Keratinocyte (primary cell): ENCODE measurements at regions not wholly inside any gene's neighbourhood (a gene's known extent, or its start where the extent isn't known, plus 50 kb on each side); places are given as distances from the start of the nearest gene placed in this dataset.

Experiments
- CTCF ChIP-seq, 3 experiments: IDR thresholded peaks in 1 of 3; conservative IDR thresholded peaks in 1 of 3; optimal IDR thresholded peaks in 1 of 3; 2 replicates in 2 of 3; 3 replicates in 1 of 3; pipeline versions ENCODE3 to v1.5.1; 2011; ENCODE audit warnings: low read length in 3 of 3, mild to moderate bottlenecking in 3 of 3, moderate library complexity in 2 of 3, control low read depth in 1 of 3, inconsistent platforms in 1 of 3; ENCODE audit not compliant: insufficient read depth in 2 of 3; ENCODE audit errors: extremely low read depth in 1 of 3
- EZH2 ChIP-seq: IDR thresholded peaks from one replicate; pipeline ENCODE4 v1.6.1; 2012; ENCODE audit warnings: inconsistent platforms, mild to moderate bottlenecking, low read length, moderate library complexity

DNA sequence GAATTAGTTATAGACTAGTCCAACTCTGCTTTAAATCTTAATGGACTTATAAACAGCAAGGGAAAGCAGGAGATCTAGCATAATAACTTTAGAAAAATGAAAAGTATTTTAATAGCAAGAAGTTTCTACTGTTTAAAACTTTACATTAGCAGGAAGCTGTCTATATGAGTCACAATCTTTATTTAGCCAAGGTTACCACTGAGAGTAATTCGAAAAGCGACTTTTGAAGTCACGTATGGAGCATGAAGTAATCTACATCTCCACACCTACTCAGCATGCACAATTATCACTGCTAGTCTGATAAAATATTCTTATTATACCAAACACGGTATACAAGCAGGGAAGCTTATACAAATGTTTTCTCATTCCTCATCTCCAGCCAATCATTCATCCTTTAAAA, 515.4 kb upstream of the SOX11 start:
- TF ChIP-seq CTCF (optimal IDR thresholded peaks at IDR 0.05 in 1 of 3, IDR thresholded peaks at IDR 0.05 in 1 of 3, conservative IDR thresholded peaks at IDR 0.05 in 1 of 3; ENCODE audit: extremely low read depth in 1 of 3, insufficient read depth in 2 of 3, low read length in 3 of 3): no peak
- TF ChIP-seq EZH2: no peak
